Spleen (tissue), 7 donors: ENCODE measurements at regions not wholly inside any gene's neighbourhood (a gene's known extent, or its start where the extent isn't known, plus 50 kb on each side); places are given as distances from the start of the nearest gene placed in this dataset.

ENCODE experiments used
- POLR2A ChIP-seq, 3 donors: fragments of 450-650 bp; IDR thresholded peaks; one replicate each; pipeline ENCODE4 v1.5.1; 2017; ENCODE audit warnings: antibody characterized with exemption in 3 of 3, mild to moderate bottlenecking in 1 of 3
- POLR2AphosphoS5 ChIP-seq, 3 donors: sonication (generic); formaldehyde crosslinking; IDR thresholded peaks; one replicate each; pipeline ENCODE4 v1.5.1; 2017; ENCODE audit warnings: antibody characterized with exemption in 3 of 3
- TF ChIP-seq, protein P1 (sequence below), 11 experiments: fragments of 200-600 bp in 7 of 11; fragments of 450-650 bp in 4 of 11; sonication (generic) in 4 of 11; IDR thresholded peaks in 8 of 11; conservative IDR thresholded peaks in 3 of 11; 1 replicate in 7 of 11; 2 replicates in 4 of 11; pipeline versions ENCODE4 v1.4.0 to v1.8.0; 2016 to 2021; ENCODE audit warnings: antibody characterized with exemption in 11 of 11, inconsistent platforms in 4 of 11, mild to moderate bottlenecking in 1 of 11
- donor health status: DM: no; HTN: no; CAD: no; lungs with moderate emphysema.
- donor health status: DM: no; HTN: no; CAD: no.
- donor health status: DM: no; HTN: no; CAD: no.

DNA sequence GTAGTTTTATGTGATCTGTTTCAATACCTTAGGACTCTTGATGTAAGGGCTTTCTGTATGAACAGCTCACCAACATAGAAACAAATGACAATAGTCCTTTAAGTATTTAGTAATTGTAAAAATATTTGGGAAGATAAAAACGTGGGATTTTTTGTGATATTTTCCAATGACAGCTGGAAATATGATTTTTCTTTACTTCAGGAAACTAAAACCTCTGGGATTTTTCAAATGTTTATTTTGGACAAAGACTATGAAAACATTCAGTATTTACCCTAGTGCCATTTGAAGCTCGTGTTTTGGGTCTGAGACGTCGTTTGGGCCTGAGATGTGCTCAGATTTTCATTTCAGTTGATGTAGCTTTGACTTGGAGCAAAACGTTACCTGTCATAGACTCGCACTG, 240.0 kb downstream of the BMP4 start:
- TF ChIP-seq, protein P1, sequence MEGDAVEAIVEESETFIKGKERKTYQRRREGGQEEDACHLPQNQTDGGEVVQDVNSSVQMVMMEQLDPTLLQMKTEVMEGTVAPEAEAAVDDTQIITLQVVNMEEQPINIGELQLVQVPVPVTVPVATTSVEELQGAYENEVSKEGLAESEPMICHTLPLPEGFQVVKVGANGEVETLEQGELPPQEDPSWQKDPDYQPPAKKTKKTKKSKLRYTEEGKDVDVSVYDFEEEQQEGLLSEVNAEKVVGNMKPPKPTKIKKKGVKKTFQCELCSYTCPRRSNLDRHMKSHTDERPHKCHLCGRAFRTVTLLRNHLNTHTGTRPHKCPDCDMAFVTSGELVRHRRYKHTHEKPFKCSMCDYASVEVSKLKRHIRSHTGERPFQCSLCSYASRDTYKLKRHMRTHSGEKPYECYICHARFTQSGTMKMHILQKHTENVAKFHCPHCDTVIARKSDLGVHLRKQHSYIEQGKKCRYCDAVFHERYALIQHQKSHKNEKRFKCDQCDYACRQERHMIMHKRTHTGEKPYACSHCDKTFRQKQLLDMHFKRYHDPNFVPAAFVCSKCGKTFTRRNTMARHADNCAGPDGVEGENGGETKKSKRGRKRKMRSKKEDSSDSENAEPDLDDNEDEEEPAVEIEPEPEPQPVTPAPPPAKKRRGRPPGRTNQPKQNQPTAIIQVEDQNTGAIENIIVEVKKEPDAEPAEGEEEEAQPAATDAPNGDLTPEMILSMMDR (IDR thresholded peaks at IDR 0.05 in 8 of 11, conservative IDR thresholded peaks at IDR 0.05 in 3 of 11), result no peak
- TF ChIP-seq POLR2A (IDR thresholded peaks at IDR 0.05) (no peak), POLR2AphosphoS5 (IDR thresholded peaks at IDR 0.05) (no peak)
